OCI-LY1 (cell line): ENCODE measurements at regions not wholly inside any gene's neighbourhood (a gene's known extent, or its start where the extent isn't known, plus 50 kb on each side); places are given as distances from the start of the nearest gene placed in this dataset.

Experiments
- H2AFZ ChIP-seq: fragments of 200-600 bp; sonication (generic), shearing (Covaris generic); 2 replicates; pipeline ENCODE4 v1.6.0; 2014; ENCODE audit warnings: antibody characterized with exemption, mild to moderate bottlenecking, low read length
- H3F3A ChIP-seq: fragments of 200-600 bp; sonication (generic), shearing (Covaris generic); 2 replicates; pipeline ENCODE4 v1.6.0; 2014; ENCODE audit warnings: mild to moderate bottlenecking, antibody characterized with exemption, low read length, moderate library complexity; ENCODE audit not compliant: insufficient read depth
- H3K27ac ChIP-seq: fragments of 200-600 bp; sonication (generic); 2 replicates; pipeline ENCODE4 v1.5.1; 2014; ENCODE audit warnings: low read length, mixed run types, mild to moderate bottlenecking, low read depth; ENCODE audit not compliant: poor library complexity, severe bottlenecking
- H3K27me3 ChIP-seq: fragments of 200-600 bp; sonication (generic); 2 replicates; pipeline ENCODE4 v1.6.0; 2014; ENCODE audit warnings: antibody characterized with exemption, mild to moderate bottlenecking, low read length, moderate library complexity; ENCODE audit not compliant: insufficient read depth
- H3K36me3 ChIP-seq: fragments of 200-600 bp; sonication (generic); 2 replicates; pipeline ENCODE4 v1.6.1; 2014; ENCODE audit warnings: mild to moderate bottlenecking, antibody characterized with exemption, low read length, moderate library complexity, mixed read lengths; ENCODE audit not compliant: insufficient read depth
- H3K4me1 ChIP-seq: fragments of 200-600 bp; sonication (generic); 2 replicates; pipeline ENCODE4 v1.5.1; 2014; ENCODE audit warnings: mild to moderate bottlenecking, low read length, moderate library complexity; ENCODE audit not compliant: insufficient read depth, severe bottlenecking
- H3K4me2 ChIP-seq: fragments of 200-600 bp; sonication (generic), shearing (Covaris generic); 2 replicates; pipeline ENCODE4 v1.6.1; 2014; ENCODE audit warnings: low read length
- H3K4me3 ChIP-seq: fragments of 200-600 bp; sonication (generic); 2 replicates; pipeline ENCODE4 v1.5.1; 2014; ENCODE audit warnings: low read length, low read depth, mild to moderate bottlenecking, mixed read lengths; ENCODE audit not compliant: poor library complexity, severe bottlenecking
- H3K79me2 ChIP-seq: fragments of 200-600 bp; shearing (Covaris generic); 2 replicates; pipeline ENCODE4 v1.6.1; 2016; ENCODE audit warnings: mixed run types, low read length, mixed read lengths; ENCODE audit not compliant: insufficient read depth
- H3K9ac ChIP-seq: fragments of 200-600 bp; sonication (generic), shearing (Covaris generic); 2 replicates; pipeline ENCODE4 v1.6.1; 2014; ENCODE audit warnings: mild to moderate bottlenecking, low read length, mixed read lengths
- H3K9me2 ChIP-seq: fragments of 200-600 bp; sonication (generic), shearing (Covaris generic); 2 replicates; pipeline ENCODE4 v1.6.1; 2014; ENCODE audit warnings: low read depth, mild to moderate bottlenecking, low read length, mixed read lengths
- H3K9me3 ChIP-seq: fragments of 200-600 bp; shearing (Covaris generic); 2 replicates; pipeline ENCODE4 v1.6.1; 2014; ENCODE audit warnings: low read length, mixed read lengths
- H4K20me1 ChIP-seq: fragments of 200-600 bp; sonication (generic), shearing (Covaris generic); 2 replicates; pipeline ENCODE4 v1.6.0; 2016; ENCODE audit warnings: mild to moderate bottlenecking, low read length; ENCODE audit not compliant: insufficient read depth
- EZH2 ChIP-seq: fragments of 200-600 bp; sonication (generic), shearing (Covaris generic); IDR thresholded peaks from 2 replicates; pipeline ENCODE4 v1.8.0; 2017; ENCODE audit warnings: borderline replicate concordance, mixed run types, mild to moderate bottlenecking, antibody characterized with exemption, low read length, moderate library complexity, mixed read lengths
- TF ChIP-seq, protein P1 (sequence below): fragments of 200-600 bp; sonication (generic), shearing (Covaris generic); IDR thresholded peaks from 2 replicates; pipeline ENCODE4 v1.5.1; 2017; ENCODE audit warnings: mild to moderate bottlenecking, antibody characterized with exemption, low read length, moderate library complexity, mixed read lengths

DNA sequence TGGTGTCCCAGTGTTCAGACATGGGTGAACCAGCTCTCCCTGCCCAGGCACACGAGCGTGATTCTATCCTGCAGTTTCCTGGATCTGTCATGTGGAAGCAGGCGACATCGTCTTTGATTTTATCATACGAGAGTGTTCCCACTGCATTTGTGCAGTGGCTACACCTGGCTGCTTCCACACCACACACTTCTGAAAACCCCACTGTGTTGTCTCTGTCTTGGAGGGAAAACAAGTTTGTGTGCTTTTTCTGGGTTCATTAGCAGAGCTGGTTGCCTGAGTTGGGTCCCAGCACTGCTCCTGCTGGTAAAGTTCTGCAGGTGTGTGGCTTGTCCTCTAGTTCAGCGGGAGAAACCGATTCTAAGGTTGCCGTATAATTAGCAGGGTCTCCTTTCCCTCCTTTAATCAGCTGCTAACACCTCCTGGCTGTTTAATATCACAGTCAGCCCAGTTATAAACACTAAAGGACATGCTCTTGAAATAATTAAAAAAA is 58.5 kb upstream of the TWIST2 start:
- H3K36me3 ChIP-seq, result no peaks in the 10 kb centered on the region
- H3K9me2 ChIP-seq, result no peaks in the 10 kb centered on the region
- H3K79me2 ChIP-seq, result no peaks in the 10 kb centered on the region
- H3K27me3 ChIP-seq, result peaks cover 5% of the 10 kb centered on the region
- no peak overlapping the region for H3K9ac ChIP-seq
- H3K4me2 ChIP-seq, result no peak overlapping the region
- TF ChIP-seq, protein P1, sequence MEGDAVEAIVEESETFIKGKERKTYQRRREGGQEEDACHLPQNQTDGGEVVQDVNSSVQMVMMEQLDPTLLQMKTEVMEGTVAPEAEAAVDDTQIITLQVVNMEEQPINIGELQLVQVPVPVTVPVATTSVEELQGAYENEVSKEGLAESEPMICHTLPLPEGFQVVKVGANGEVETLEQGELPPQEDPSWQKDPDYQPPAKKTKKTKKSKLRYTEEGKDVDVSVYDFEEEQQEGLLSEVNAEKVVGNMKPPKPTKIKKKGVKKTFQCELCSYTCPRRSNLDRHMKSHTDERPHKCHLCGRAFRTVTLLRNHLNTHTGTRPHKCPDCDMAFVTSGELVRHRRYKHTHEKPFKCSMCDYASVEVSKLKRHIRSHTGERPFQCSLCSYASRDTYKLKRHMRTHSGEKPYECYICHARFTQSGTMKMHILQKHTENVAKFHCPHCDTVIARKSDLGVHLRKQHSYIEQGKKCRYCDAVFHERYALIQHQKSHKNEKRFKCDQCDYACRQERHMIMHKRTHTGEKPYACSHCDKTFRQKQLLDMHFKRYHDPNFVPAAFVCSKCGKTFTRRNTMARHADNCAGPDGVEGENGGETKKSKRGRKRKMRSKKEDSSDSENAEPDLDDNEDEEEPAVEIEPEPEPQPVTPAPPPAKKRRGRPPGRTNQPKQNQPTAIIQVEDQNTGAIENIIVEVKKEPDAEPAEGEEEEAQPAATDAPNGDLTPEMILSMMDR, result no peak
- TF ChIP-seq EZH2, result no peak
- no peaks in the 10 kb centered on the region for H4K20me1 ChIP-seq
- no peak overlapping the region for H3K27ac ChIP-seq
- no peaks in the 10 kb centered on the region for H3K4me1 ChIP-seq
- no peaks in the 10 kb centered on the region for H3F3A ChIP-seq
- no peak overlapping the region for H3K4me3 ChIP-seq
- no peak overlapping the region for H2AFZ ChIP-seq
- H3K9me3 ChIP-seq, result no peaks in the 10 kb centered on the region

DNA sequence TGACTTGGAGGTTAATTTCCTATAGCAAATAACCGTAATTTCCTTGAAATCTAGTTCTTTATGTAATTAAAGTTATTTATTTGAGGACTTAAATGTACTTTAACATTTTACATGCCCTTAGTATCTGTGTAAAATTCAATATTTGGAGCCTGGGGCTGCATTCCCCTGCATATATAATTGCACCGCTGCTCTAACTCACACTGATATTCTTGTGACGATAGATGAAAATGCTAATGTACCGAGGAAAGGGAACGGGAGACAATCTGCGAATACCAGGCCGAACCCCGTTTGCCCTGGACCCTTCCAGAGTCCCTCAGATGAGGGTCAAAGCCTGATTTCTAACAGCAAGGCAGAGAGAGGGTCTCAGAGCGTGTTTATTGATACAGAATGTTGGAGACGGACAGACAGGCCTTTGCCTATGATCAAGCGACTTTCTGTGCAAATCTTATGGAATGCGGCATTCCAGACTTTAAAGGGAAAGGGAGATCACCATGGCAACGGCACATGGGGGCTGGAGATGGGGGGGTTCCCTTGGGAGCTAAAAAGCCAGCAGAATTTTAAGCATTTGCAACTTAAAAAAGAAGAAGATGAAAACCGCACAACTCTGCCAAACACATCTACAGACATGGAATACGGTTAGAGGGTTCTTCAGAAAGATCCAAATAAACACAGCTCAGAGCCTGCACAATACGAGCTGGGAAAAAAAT is 57.6 kb upstream of the TWIST2 start:
- H3K36me3 ChIP-seq, result no peaks in the 10 kb centered on the region
- peaks cover 5% of the 10 kb centered on the region for H3K27me3 ChIP-seq
- no peaks in the 10 kb centered on the region for H3K9me2 ChIP-seq
- H3K9me3 ChIP-seq, result no peaks in the 10 kb centered on the region
- H3K4me2 ChIP-seq, result no peak overlapping the region
- H3K4me1 ChIP-seq, result no peaks in the 10 kb centered on the region
- no peak overlapping the region for H3K4me3 ChIP-seq
- TF ChIP-seq, protein P1, result no peak
- no peak for TF ChIP-seq EZH2
- no peaks in the 10 kb centered on the region for H3K79me2 ChIP-seq
- H3F3A ChIP-seq, result no peaks in the 10 kb centered on the region
- no peak overlapping the region for H3K27ac ChIP-seq
- H3K9ac ChIP-seq, result no peak overlapping the region
- H4K20me1 ChIP-seq, result no peaks in the 10 kb centered on the region
- no peak overlapping the region for H2AFZ ChIP-seq

DNA sequence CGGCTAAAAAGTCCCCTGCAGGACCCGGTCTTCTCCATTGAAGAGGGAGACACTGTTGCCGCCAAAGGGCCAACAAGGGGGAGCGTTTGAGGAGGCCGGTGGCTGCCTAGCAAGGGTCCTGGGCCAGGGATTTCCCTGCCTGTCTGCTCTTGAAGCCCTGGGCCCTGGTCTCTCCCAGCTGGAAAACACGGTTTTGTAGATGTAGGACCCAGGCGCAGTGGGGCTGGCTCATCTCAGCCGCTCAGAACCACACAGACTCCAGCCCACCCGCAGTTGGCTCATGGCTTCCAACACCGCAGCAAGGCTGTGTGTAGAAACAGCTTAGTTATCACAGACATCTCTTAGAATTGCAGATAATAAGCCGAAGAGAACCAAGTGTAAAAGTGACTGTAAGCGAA is 57.1 kb upstream of the TWIST2 start:
- TF ChIP-seq, protein P1, result no peak
- no peak for TF ChIP-seq EZH2
- Histone ChIP-seq H2AFZ (no peak overlapping the region), H3K9me3 (no peaks in the 10 kb centered on the region), H3K27me3 (peaks cover 5% of the 10 kb centered on the region), H3K4me3 (no peak overlapping the region), H4K20me1 (no peaks in the 10 kb centered on the region), H3K4me1 (no peaks in the 10 kb centered on the region), H3K9ac (no peak overlapping the region), H3K79me2 (no peaks in the 10 kb centered on the region), H3K9me2 (no peaks in the 10 kb centered on the region), H3K4me2 (no peak overlapping the region), H3K27ac (no peak overlapping the region), H3K36me3 (no peaks in the 10 kb centered on the region), H3F3A (no peaks in the 10 kb centered on the region)
